Right atrium auricular region (tissue), 2 donors: ENCODE measurements at regions not wholly inside any gene's neighbourhood (a gene's known extent, or its start where the extent isn't known, plus 50 kb on each side); places are given as distances from the start of the nearest gene placed in this dataset.

Experiments used
- DNase-seq: peaks from one replicate; pipeline ENCODE4 v3.0.0-alpha.2; 2019; ENCODE audit warnings: low spot score
- H3K27ac ChIP-seq, 2 donors: fragments of 200-600 bp; sonication (generic); 1 replicate in 1 of 2; 2 replicates in 1 of 2; pipeline ENCODE4 v1.5.1; 2016 to 2019
- H3K27me3 ChIP-seq, 2 donors: fragments of 200-600 bp; sonication (generic); one replicate each; pipeline versions ENCODE4 v1.5.1 to v1.6.0; 2017 to 2019
- H3K36me3 ChIP-seq: fragments of 200-600 bp; sonication (generic); one replicate; pipeline ENCODE4 v1.5.1; 2016
- H3K4me1 ChIP-seq, 2 donors: fragments of 200-600 bp; sonication (generic); one replicate each; pipeline versions ENCODE4 v1.5.1 to v1.6.0; 2017 to 2019
- H3K4me3 ChIP-seq, 2 donors: fragments of 200-600 bp; sonication (generic); 1 replicate in 1 of 2; 2 replicates in 1 of 2; pipeline ENCODE4 v1.5.1; 2017 to 2019; ENCODE audit warnings: mild to moderate bottlenecking in 1 of 2, moderate library complexity in 1 of 2
- H3K9me3 ChIP-seq, 2 donors: fragments of 200-600 bp; sonication (generic); one replicate each; pipeline ENCODE4 v1.5.1; 2019
- TF ChIP-seq, protein P1 (sequence below), 2 donors: fragments of 200-600 bp; sonication (generic); IDR thresholded peaks; one replicate each; pipeline ENCODE4 v1.5.1; 2019; ENCODE audit warnings: antibody characterized with exemption in 2 of 2

DNA sequence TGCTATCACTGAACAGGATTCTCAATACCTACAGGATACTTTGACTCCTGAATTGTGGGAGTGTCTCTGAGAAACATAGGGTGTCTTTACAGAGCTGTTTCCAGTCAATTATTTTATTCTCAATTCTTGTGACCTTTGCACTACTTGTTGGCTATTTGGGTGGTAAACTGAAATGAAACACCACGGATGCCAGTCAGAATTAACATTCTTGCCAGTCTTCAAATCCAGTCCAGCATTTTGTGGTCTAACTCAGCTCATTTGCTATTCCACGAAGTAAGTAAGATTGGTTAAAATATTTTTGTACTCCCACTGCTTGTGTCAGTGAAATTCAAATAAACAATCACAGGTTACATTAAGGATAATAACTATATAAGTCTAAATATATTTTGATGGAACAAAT is 197.9 kb downstream of the ANKRD50 start:
- Histone ChIP-seq H3K27me3 (no peaks in the 10 kb centered on the region), H3K36me3 (no peaks in the 10 kb centered on the region)
- no peak for DNase-seq

DNA sequence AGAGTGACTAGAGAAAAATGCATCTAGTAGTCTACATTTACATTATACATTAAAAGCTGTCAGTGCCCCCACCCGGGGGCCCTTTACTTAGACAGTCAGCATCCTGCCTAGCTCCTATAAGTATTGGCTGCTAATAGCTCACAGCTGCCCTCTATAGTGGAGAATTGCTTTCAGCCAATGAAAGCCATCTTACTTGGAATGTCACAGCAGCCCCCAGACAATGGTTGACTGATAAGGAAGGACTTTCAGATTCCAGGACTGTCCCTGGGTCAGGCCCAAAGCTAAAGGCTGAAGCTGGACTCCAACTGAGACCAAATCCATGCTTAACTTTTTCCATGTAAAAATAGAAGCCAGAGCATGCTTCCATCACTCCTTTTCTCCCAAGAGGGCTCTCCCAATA is 196.9 kb downstream of the ANKRD50 start:
- Histone ChIP-seq H3K4me1 (no peaks in the 10 kb centered on the region), H3K27me3 (no peaks in the 10 kb centered on the region), H3K4me3 (no peak overlapping the region), H3K36me3 (no peaks in the 10 kb centered on the region), H3K27ac (no peak overlapping the region), H3K9me3 (no peaks in the 10 kb centered on the region)
- TF ChIP-seq, protein P1, sequence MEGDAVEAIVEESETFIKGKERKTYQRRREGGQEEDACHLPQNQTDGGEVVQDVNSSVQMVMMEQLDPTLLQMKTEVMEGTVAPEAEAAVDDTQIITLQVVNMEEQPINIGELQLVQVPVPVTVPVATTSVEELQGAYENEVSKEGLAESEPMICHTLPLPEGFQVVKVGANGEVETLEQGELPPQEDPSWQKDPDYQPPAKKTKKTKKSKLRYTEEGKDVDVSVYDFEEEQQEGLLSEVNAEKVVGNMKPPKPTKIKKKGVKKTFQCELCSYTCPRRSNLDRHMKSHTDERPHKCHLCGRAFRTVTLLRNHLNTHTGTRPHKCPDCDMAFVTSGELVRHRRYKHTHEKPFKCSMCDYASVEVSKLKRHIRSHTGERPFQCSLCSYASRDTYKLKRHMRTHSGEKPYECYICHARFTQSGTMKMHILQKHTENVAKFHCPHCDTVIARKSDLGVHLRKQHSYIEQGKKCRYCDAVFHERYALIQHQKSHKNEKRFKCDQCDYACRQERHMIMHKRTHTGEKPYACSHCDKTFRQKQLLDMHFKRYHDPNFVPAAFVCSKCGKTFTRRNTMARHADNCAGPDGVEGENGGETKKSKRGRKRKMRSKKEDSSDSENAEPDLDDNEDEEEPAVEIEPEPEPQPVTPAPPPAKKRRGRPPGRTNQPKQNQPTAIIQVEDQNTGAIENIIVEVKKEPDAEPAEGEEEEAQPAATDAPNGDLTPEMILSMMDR (IDR thresholded peaks at IDR 0.05) = no peak
- DNase-seq = no peak

More for the DNA sequence above, 197.9 kb downstream of the ANKRD50 start:
- no peak overlapping the region for H3K4me3 ChIP-seq
- no peak overlapping the region for H3K27ac ChIP-seq
- H3K9me3 ChIP-seq = no peaks in the 10 kb centered on the region
- TF ChIP-seq, protein P1 (IDR thresholded peaks at IDR 0.05) = no peak
- H3K4me1 ChIP-seq = no peaks in the 10 kb centered on the region

DNA sequence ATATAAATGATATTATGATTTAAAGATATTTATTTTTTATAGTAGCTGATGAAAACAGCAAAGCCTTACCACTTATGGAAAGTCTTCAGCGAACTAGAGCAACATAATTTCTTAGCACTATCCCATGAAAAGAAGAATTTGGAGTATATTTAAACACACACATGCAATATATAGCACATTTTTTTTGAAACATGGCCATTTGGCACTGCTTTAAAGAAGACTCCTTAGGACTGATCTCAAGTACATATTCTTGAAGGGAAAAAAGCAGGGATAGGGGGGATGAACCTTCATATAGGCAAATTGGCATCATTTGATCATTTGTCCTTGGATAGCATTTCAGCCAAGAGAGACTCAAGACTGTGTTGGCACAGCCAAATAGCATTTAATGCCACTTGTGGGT is 193.3 kb downstream of the ANKRD50 start:
- Histone ChIP-seq H3K36me3 (no peaks in the 10 kb centered on the region), H3K27me3 (no peaks in the 10 kb centered on the region), H3K27ac (no peak overlapping the region), H3K4me3 (no peak overlapping the region), H3K9me3 (no peaks in the 10 kb centered on the region), H3K4me1 (no peaks in the 10 kb centered on the region)
- TF ChIP-seq, protein P1 (IDR thresholded peaks at IDR 0.05) = no peak
- no peak for DNase-seq

DNA sequence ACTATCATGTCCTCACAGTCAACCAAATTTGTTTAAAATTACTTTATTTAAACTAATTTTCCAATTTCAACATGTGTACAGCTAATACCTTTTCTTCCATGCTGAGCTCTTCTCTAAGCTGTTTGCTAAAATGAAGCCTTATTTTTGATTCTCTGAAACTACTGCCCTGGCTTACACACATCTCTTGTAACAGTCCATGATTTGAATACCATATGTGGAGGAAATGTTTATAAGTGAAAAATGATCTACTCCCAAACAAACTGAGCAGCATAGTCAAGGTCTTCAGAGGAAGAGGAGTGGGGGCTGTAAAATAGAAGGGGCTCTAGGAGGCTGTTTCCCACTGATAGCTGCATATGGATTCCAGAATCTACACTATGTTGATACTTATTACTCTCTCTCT is 188.7 kb downstream of the ANKRD50 start:
- no peaks in the 10 kb centered on the region for H3K4me1 ChIP-seq
- H3K4me3 ChIP-seq = no peak overlapping the region
- no peaks in the 10 kb centered on the region for H3K9me3 ChIP-seq
- no peak for DNase-seq
- H3K36me3 ChIP-seq = no peaks in the 10 kb centered on the region
- H3K27me3 ChIP-seq = no peaks in the 10 kb centered on the region
- no peak overlapping the region for H3K27ac ChIP-seq
- TF ChIP-seq, protein P1 (IDR thresholded peaks at IDR 0.05) = no peak

DNA sequence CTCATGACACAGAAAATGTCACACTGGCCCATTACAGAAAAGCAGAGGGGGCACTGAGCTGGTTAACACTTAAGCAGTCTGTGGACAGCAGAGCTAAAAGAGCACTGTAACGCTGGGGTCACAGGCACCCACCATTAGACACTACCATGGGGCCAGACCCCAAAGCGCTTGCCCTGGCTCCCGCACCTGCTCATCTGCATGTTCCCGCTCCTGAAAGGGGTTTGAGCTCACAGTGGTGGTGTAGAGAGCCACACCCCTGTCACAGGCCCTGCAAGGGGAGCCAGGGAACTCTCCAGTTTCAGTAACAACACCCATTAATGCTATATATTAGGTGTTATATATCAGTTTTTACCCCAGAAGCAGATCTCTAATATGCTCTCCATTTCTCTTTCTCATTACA is 187.0 kb downstream of the ANKRD50 start:
- H3K36me3 ChIP-seq = no peaks in the 10 kb centered on the region
- no peak overlapping the region for H3K4me3 ChIP-seq
- H3K9me3 ChIP-seq = no peaks in the 10 kb centered on the region
- DNase-seq = no peak
- no peak overlapping the region for H3K27ac ChIP-seq
- H3K4me1 ChIP-seq = no peaks in the 10 kb centered on the region
- TF ChIP-seq, protein P1 (IDR thresholded peaks at IDR 0.05) = no peak
- no peaks in the 10 kb centered on the region for H3K27me3 ChIP-seq

DNA sequence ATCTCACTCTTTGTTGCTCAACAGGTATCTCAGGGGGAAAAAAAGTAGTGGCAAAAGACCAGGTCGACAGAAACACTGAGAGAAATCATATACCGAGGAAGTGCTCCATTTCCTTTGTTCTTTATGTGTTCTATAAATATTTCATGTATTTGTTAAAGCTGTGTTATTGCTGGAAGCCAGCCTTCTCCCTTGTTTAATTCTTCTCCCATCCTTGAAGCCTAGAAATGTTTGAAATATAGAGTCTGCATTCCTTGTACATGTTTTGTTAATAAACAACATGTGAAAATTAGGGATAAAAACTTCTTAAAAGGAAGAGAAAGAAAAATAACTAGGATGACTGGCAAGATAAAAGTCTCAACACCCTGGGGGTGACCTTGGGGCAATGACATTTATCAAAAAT is 186.2 kb downstream of the ANKRD50 start:
- no peak overlapping the region for H3K4me3 ChIP-seq
- H3K9me3 ChIP-seq = no peaks in the 10 kb centered on the region
- H3K4me1 ChIP-seq = no peaks in the 10 kb centered on the region
- H3K36me3 ChIP-seq = no peaks in the 10 kb centered on the region
- no peak for DNase-seq
- TF ChIP-seq, protein P1 (IDR thresholded peaks at IDR 0.05) = no peak
- H3K27me3 ChIP-seq = no peaks in the 10 kb centered on the region
- no peak overlapping the region for H3K27ac ChIP-seq
